Lung microvascular endothelial cell (primary cell): ENCODE measurements at regions not wholly inside any gene's neighbourhood (a gene's known extent, or its start where the extent isn't known, plus 50 kb on each side); places are given as distances from the start of the nearest gene placed in this dataset.
"Not testable (repeated sequence)": the region's sequence is repeated elsewhere in the genome, so short reads cannot be mapped to it uniquely, and the experiment has no call there.

Source experiments
- DNase-seq, 2 donors: peaks; one replicate each; pipeline versions ENCODE4 v3.0.0 to v3.0.0-alpha.2; 2010; ENCODE audit warnings: low read depth in 2 of 2

DNA sequence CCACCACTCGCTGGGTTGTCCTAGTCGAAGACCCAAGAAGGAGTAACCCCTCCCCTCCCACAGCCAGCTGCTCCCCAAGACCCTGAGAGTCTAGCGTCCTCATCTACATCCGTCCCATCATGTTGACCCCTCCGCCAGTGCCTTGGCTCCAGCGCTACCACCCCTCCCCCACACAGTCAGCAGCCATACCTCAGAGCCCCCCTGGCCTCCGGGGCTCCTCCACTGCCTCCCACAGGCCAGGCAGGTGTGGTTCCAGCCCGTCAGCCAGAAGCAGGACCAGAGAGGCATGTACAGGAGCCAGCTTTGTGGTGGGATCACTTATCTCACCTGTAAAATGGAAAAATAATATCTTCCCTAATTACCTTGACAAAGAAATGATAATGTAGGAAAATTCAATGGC, 51.5 kb upstream of the PHF21B start:
- no peak for DNase-seq

DNA sequence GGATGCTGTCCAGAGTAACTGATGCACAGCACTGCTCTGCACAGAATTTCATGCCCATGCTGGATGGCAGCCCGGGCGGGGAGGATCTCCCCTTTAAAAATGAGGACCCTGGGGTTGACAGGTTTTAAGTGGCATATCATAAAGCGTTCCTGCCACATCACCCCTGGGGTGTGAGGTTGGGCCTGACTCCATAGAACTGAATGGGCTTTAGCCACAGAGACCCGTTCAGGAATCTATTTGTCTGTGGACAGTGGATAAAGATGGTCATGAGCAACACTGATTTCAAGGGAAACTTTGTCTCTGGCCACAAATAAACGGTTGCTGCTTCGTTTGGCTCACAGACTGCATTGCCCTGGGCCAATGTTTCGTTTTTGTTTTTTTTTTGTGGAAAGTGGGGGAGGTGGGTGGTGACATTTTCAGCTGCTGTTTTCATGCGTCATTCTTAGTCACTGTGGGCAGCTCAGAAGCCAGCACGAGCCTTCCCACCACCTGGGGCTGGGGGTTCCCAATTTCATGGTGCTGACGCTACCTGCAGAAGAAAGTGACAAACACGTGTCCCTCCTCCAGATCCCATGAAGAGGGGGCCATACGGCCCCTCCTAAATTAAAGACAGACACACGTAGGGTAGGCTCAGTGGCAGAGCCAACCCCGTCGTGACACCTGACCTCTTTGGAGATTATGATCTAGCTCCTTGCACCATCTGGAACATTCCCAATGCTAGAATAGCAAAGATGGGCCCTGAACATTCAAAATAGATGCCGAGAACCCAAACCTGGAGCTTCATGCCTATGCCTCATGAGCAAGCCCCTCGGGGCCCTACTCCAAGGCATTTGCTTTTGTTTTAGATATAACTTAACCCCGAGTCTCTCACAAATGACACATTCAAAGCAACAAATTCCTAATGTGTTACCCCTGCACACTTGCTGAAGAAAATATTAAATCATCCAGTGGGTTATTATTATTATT, 54.8 kb upstream of the PHF21B start:
- no peak for DNase-seq

DNA sequence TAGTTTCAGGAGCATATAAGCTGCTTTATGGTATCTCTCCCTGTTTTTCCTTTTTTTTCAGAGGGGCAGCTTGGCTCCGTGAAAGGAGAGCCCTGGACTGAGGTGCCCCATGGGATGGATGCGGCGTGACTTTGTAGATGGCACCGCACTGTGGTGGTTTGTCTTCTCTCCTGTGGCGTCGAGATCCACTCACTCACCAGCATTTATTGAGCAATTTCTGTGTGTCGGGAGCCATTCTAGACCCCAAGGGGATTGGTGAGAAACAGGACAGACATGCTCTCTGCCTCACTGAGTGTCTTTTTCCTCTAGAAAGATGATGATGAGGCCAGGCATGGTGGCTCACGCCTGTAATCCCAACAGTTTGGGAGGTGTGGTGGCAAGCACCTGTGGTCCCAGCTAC, 55.9 kb upstream of the PHF21B start:
- DNase-seq, result no peak

- DNase-seq, result no peak
Measured at GRCh38 chr22:45067731-45068130, 57.9 kb upstream of the PHF21B start.

GRCh38 chr22:45069925-45070324, 60.1 kb upstream of the PHF21B start:
- DNase-seq, result no peak

DNA sequence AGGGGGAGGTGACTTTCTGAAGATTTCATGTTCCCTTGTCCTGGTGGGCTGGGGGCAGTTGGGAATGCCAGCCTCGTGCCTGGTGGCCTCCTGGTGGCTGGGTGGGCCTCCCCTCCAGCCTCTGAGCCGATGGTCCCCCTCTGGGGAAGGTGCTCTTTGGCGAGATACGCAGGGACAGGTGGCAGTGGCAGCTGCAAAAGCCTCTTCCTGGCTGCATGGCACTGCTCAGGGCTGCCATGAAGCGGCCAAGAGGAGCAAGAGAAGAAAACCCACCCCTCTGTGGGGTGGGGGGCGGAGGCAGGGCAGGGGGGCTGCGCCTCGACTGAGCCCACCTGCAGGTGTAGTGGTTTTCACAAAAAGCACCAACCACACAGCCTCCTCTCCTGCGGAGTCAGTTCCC, 61.8 kb upstream of the PHF21B start:
- DNase-seq, result no peak

DNA sequence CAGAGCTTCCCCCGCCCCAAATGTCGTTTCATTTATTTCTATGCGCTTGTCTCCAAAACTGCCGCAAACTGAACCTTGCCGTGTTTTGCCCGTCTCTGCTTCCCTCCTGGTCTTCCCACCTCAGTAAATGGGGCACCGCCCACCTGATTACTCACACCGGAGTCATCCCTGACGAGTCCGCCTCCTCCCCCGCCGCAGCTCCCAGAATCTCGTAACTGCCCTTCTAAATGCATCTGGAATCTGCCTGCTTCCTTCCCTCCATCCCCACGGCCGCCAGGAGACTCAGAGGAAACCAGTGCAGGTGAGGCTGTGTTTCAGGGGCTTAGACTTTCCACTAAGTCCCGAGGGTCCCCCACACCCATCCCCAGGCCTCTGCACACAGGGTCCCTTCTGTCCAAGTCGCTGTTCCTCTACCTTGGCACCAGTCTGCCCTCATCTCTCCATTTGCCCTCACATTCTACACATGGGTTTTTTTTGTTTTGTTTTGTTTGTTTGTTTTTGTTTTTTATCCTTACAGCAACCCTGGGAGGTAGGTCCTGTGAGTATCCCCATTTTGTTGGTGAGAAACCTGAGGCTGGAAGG, 62.6 kb upstream of the PHF21B start:
- peak in 1 of 2 donors; percentile 12 for DNase-seq

DNA sequence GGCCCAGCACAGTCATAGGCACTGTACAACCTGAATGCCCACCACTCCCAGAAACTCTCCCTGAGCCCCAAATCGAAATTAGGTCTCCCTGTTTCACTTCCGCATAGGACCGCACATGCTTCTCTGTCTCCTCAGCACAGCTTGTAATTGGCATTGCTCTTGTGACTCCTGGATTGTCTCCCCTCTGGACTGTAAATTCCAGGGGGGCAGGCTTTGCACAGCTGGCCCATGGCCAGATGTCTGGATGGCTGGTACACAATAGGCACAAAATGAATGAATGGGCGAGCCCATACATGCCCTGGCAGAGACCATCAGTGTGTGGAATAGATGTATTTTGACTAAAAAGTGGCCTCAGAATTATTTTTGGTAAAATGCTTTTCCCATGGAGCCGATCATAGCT, 63.3 kb upstream of the PHF21B start:
- no peak for DNase-seq

DNA sequence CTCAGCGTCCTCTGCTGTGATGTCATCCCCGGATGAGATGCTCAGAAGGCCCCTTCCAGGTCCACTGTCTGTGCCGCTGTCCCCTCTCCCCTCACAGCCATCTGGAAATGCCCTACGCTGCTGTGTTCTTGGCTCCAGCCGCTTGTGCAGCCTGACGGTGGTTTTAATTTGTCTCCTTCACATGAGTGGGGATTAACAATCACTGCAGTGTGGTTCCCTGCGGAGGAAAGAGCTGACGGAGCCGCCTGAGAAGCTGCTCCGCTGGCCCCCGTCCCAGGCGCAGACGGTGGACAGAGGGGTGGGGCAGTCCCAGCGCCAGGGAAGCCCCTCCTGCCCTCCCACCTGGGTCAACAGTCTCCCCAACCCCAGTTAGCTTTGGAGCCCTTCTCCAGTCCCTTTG, 67.5 kb upstream of the PHF21B start:
- no peak for DNase-seq

GRCh38 chr22:45077826-45078334, 68.1 kb upstream of the PHF21B start:
- DNase-seq, result no peak

- DNase-seq, result peak; percentile 10 to 11
Measured at GRCh38 chr22:45082795-45083194, 73.0 kb upstream of the PHF21B start.

GRCh38 chr22:45083659-45084305, 74.0 kb upstream of the PHF21B start:
- no peak for DNase-seq

DNA sequence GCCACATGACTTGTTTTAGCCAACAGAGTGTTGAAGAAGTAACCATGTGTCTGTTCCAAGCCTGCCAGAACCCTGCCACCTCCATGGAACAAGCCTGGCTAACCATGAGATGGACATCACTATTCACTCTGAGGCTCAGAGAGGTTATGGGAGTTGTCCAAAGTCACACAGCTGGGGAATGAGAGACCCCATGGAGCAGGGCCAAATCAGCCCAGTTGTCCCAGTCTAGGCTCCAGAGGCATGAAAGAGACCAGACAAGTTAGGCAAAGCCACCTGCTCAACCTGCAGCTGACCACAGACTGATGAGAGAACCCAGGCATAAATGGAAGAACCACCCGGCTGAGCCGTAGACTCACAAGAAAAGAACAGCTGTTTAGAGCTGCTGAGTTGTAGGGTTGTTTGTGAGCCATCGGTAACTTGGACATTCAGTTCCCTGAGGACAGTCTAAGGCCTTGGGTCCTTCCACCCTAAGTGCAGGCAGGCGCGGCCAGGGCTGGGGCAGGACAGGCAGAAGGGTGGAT, 74.7 kb upstream of the PHF21B start:
- DNase-seq, result no peak

GRCh38 chr22:45087802-45088201, 75.9 kb upstream of the NUP50 start:
- DNase-seq, result no peak

DNA sequence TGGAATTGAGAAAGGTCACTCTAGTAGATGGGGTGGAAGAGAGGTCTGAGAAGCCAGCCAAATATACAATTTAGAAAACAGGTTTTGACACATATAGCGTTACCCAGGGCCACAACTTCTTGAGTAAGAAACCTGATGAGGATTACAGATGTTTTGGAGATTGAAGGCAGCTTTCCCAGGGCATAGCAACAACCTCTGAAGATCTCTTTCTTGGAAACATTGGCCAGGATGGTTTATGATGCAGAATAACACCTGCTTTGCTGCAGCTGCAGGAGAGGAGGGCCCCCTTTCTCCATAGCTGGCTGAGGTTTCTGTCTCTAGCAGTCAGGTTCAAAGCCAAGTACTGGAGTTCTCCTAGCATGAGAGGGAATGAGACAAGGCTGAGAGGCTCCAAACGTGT, 75.1 kb upstream of the NUP50 start:
- DNase-seq, result no peak

DNA sequence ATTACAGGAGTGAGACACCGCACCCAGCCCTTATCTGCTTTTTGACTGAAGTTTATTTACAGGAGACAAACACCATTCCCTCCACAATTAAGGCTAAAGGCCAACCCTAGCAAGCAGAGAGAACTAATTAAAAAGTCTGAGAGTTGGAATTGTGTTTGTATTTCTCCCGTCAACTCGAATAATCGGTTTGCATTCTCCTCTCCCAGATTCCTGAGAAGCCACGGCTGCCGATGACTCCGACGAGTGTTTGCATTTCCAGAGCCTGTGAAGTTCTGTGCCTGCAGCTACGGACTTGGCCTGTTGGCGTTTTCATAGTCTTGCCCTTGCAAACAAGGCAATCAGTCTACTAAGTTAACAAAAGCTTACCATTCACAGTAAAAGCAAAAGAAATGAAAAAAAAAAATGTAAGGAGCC, 73.2 kb upstream of the NUP50 start:
- no peak for DNase-seq

GRCh38 chr22:45091254-45091854, 72.4 kb upstream of the NUP50 start:
- no peak for DNase-seq

GRCh38 chr22:45091875-45092274, 71.8 kb upstream of the NUP50 start:
- not testable (repeated sequence) for DNase-seq

DNA sequence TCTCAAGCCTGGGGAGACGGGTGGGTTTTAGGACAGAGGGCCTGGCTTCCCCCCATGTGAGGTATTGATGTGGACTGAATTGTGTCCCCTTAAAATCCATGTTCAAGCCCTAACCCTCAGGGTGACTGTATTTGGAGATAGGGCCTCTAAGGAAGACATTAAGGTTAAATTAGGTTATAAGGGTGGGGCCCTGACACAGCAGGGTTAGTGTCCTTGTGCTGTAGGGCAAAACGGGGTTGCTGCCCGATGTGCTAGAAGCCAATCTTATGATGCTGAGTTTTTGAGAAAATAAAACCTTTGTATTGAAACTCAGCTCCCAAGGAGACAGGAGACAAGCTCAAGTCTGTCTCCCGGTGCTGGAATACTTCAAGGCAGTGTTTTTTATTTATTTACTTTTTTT, 71.1 kb upstream of the NUP50 start:
- no peak for DNase-seq

DNA sequence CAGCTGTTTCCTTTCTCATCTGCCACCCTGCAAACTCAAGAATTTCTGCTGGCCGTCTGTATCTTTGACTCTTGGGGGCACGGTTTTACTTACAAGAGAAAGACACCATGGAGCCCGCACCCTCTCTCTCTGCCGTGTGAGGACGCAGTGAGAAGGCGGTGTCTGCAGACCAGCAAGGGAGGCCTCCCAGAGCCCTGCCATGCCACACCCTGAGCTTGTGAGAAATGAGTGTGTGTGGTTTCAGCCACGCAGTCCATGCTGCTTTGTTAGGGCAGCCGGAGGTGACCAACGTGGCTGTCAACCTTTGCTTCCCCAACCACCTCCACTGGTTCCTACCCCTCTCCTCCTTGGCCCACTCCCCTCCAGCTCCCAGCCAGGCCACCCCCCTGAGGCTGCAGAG, 70.1 kb upstream of the NUP50 start:
- DNase-seq, result no peak

DNA sequence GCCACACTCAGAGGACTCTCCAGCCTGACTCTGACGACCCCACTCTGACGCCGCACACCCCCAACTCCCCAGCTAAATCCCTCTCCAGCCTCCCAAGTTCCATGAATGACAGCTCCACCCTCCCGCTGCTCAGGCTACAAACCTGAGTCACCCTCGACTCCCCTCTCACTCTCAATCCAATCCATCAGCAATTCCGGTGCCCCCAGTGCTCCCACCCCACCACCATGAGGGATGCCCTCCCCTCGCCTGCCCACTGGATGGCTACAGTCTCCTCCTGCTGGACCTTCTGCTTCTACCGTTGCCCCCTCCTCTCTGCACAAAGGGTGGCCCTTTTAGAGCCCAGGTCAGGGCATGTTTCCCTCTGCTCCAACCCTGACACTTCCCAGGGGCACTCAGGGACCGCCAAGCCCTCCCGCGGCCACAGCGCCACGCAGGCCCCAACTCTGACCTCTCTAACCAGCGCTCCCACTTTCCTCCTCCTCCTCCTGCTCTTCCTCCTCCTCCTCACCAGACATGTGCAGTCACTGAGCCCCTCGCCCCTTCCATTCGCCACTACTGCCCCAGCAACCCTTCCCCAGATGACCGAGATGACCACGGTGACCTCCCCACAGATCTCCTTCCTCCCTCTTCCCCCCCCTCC, 69.5 kb upstream of the NUP50 start:
- no peak for DNase-seq
